ENCODE measurements at regions not wholly inside any gene's neighbourhood (a gene's known extent, or its start where the extent isn't known, plus 50 kb on each side); places are given as distances from the start of the nearest gene placed in this dataset.

- no peak for TF ChIP-seq ARNT (IDR thresholded peaks at IDR 0.05)
- TF ChIP-seq ELF4 (IDR thresholded peaks at IDR 0.05) = no peak
- TF ChIP-seq FOXA1 (IDR thresholded peaks at IDR 0.05) = no peak
- TF ChIP-seq SUZ12 (IDR thresholded peaks at IDR 0.05) = no peak
- no peak for TF ChIP-seq TARDBP (IDR thresholded peaks at IDR 0.05)
- TF ChIP-seq FOXM1 (IDR thresholded peaks at IDR 0.05; ENCODE audit: borderline replicate concordance) = no peak
- TF ChIP-seq NFRKB (IDR thresholded peaks at IDR 0.05) = no peak
- TF ChIP-seq SP1 (IDR thresholded peaks at IDR 0.05) = no peak
- no peak for TF ChIP-seq LEF1 (IDR thresholded peaks at IDR 0.05; ENCODE audit: borderline replicate concordance)
Measured at GRCh38 chr3:165457096-165457495, 260.9 kb upstream of the SLITRK3 start.

All from HEK293T (cell line).